ENCODE measurements at regions not wholly inside any gene's neighbourhood (a gene's known extent, or its start where the extent isn't known, plus 50 kb on each side); places are given as distances from the start of the nearest gene placed in this dataset.

DNA sequence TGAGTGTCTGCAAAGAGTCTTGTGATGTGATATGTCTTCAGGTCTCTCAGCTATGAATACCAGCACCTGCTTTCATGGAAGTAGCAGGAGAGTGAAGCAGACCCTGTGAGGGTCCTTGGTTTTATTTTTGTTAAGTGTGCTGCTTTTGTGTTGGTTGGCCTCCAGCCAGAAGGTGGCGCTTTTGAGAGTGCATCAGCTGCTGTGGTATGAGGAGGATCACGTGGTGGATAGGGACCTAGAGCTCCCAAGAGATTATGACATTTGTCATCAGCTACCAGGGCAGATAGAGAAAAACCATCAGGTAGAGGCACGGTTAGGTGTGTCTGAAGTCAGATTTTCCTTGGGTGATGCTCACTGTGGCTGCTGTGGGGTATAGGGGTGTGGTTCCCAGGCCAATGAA, 1232.1 kb downstream of the MRPL39 start:
- no peaks in the 10 kb centered on the region for H3K4me1 ChIP-seq (ENCODE audit: low read length)
- no peaks in the 10 kb centered on the region for H3K27me3 ChIP-seq (ENCODE audit: low read depth, low read length)
- TF ChIP-seq EZH2phosphoT487 (IDR thresholded peaks at IDR 0.05; ENCODE audit: low read depth) = no peak
- TF ChIP-seq, protein P1, sequence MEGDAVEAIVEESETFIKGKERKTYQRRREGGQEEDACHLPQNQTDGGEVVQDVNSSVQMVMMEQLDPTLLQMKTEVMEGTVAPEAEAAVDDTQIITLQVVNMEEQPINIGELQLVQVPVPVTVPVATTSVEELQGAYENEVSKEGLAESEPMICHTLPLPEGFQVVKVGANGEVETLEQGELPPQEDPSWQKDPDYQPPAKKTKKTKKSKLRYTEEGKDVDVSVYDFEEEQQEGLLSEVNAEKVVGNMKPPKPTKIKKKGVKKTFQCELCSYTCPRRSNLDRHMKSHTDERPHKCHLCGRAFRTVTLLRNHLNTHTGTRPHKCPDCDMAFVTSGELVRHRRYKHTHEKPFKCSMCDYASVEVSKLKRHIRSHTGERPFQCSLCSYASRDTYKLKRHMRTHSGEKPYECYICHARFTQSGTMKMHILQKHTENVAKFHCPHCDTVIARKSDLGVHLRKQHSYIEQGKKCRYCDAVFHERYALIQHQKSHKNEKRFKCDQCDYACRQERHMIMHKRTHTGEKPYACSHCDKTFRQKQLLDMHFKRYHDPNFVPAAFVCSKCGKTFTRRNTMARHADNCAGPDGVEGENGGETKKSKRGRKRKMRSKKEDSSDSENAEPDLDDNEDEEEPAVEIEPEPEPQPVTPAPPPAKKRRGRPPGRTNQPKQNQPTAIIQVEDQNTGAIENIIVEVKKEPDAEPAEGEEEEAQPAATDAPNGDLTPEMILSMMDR (IDR thresholded peaks at IDR 0.05; ENCODE audit: low read depth, low read length) = no peak; the same call in 1 of the 2 replicates

GRCh38 chr21:24372506-24372905, 1234.8 kb downstream of the MRPL39 start:
- H3K9ac ChIP-seq (ENCODE audit: low read length) = no peak overlapping the region
- H3K79me2 ChIP-seq (ENCODE audit: low read length) = no peaks in the 10 kb centered on the region

More for the DNA sequence above, 1232.1 kb downstream of the MRPL39 start:
- Histone ChIP-seq H3K9me3 (ENCODE audit: insufficient read depth, low read length) (no peaks in the 10 kb centered on the region), H3K9ac (ENCODE audit: low read length) (no peak overlapping the region), H4K20me1 (ENCODE audit: insufficient read depth, low read length) (no peaks in the 10 kb centered on the region), H3K4me3 (ENCODE audit: low read length) (no peak overlapping the region), H3K4me2 (ENCODE audit: low read length) (no peak overlapping the region), H3K79me2 (ENCODE audit: low read length) (no peaks in the 10 kb centered on the region), H3K27ac (ENCODE audit: low read length) (no peak overlapping the region), H3K36me3 (replicated peaks; ENCODE audit: low read depth, low read length) (no peaks in the 10 kb centered on the region), H2AFZ (ENCODE audit: low read depth, low read length) (no peak overlapping the region)

GRCh38 chr21:24369746-24370145, 1237.5 kb downstream of the MRPL39 start:
- no peaks in the 10 kb centered on the region for H3K36me3 ChIP-seq (replicated peaks; ENCODE audit: low read depth, low read length)
- TF ChIP-seq, protein P1 (IDR thresholded peaks at IDR 0.05; ENCODE audit: low read depth, low read length) = no peak
- no peak for TF ChIP-seq EZH2phosphoT487 (IDR thresholded peaks at IDR 0.05; ENCODE audit: low read depth)
- no peaks in the 10 kb centered on the region for H3K4me1 ChIP-seq (ENCODE audit: low read length)
- H3K27me3 ChIP-seq (ENCODE audit: low read depth, low read length) = no peaks in the 10 kb centered on the region
- H3K9me3 ChIP-seq (ENCODE audit: insufficient read depth, low read length) = no peaks in the 10 kb centered on the region
- H4K20me1 ChIP-seq (ENCODE audit: insufficient read depth, low read length) = no peaks in the 10 kb centered on the region
- no peaks in the 10 kb centered on the region for H3K79me2 ChIP-seq (ENCODE audit: low read length)
- no peak overlapping the region for H3K4me2 ChIP-seq (ENCODE audit: low read length)
- no peak overlapping the region for H2AFZ ChIP-seq (ENCODE audit: low read depth, low read length)
- no peak overlapping the region for H3K9ac ChIP-seq (ENCODE audit: low read length)
- no peak overlapping the region for H3K27ac ChIP-seq (ENCODE audit: low read length)
- H3K4me3 ChIP-seq (ENCODE audit: low read length) = no peak overlapping the region

More at GRCh38 chr21:24372506-24372905, 1234.8 kb downstream of the MRPL39 start:
- TF ChIP-seq EZH2phosphoT487 (IDR thresholded peaks at IDR 0.05; ENCODE audit: low read depth) = no peak
- H3K9me3 ChIP-seq (ENCODE audit: insufficient read depth, low read length) = no peaks in the 10 kb centered on the region
- no peaks in the 10 kb centered on the region for H3K36me3 ChIP-seq (replicated peaks; ENCODE audit: low read depth, low read length)
- no peak overlapping the region for H3K27ac ChIP-seq (ENCODE audit: low read length)
- no peak overlapping the region for H3K4me3 ChIP-seq (ENCODE audit: low read length)
- H3K27me3 ChIP-seq (ENCODE audit: low read depth, low read length) = no peaks in the 10 kb centered on the region
- H3K4me1 ChIP-seq (ENCODE audit: low read length) = no peaks in the 10 kb centered on the region
- no peak overlapping the region for H2AFZ ChIP-seq (ENCODE audit: low read depth, low read length)
- no peak overlapping the region for H3K4me2 ChIP-seq (ENCODE audit: low read length)
- no peaks in the 10 kb centered on the region for H4K20me1 ChIP-seq (ENCODE audit: insufficient read depth, low read length)

GRCh38 chr21:24369278-24369677, 1238.0 kb downstream of the MRPL39 start:
- Histone ChIP-seq H3K9ac (ENCODE audit: low read length) (no peak overlapping the region), H3K27me3 (ENCODE audit: low read depth, low read length) (no peaks in the 10 kb centered on the region), H3K4me1 (ENCODE audit: low read length) (no peaks in the 10 kb centered on the region), H3K9me3 (ENCODE audit: insufficient read depth, low read length) (no peaks in the 10 kb centered on the region), H3K4me2 (ENCODE audit: low read length) (no peak overlapping the region), H4K20me1 (ENCODE audit: insufficient read depth, low read length) (no peaks in the 10 kb centered on the region), H3K79me2 (ENCODE audit: low read length) (no peaks in the 10 kb centered on the region), H3K4me3 (ENCODE audit: low read length) (no peak overlapping the region), H3K27ac (ENCODE audit: low read length) (no peak overlapping the region), H3K36me3 (replicated peaks; ENCODE audit: low read depth, low read length) (no peaks in the 10 kb centered on the region), H2AFZ (ENCODE audit: low read depth, low read length) (no peak overlapping the region)
- no peak for TF ChIP-seq EZH2phosphoT487 (IDR thresholded peaks at IDR 0.05; ENCODE audit: low read depth)
- TF ChIP-seq, protein P1 (IDR thresholded peaks at IDR 0.05; ENCODE audit: low read depth, low read length) = no peak

- H3K4me3 ChIP-seq (ENCODE audit: low read length) = no peak overlapping the region
- H3K79me2 ChIP-seq (ENCODE audit: low read length) = no peaks in the 10 kb centered on the region
- H3K4me2 ChIP-seq (ENCODE audit: low read length) = no peak overlapping the region
- H4K20me1 ChIP-seq (ENCODE audit: insufficient read depth, low read length) = no peaks in the 10 kb centered on the region
- no peak overlapping the region for H2AFZ ChIP-seq (ENCODE audit: low read depth, low read length)
- H3K27ac ChIP-seq (ENCODE audit: low read length) = no peak overlapping the region
- no peaks in the 10 kb centered on the region for H3K9me3 ChIP-seq (ENCODE audit: insufficient read depth, low read length)
- H3K4me1 ChIP-seq (ENCODE audit: low read length) = no peaks in the 10 kb centered on the region
- H3K36me3 ChIP-seq (replicated peaks; ENCODE audit: low read depth, low read length) = no peaks in the 10 kb centered on the region
- no peak overlapping the region for H3K9ac ChIP-seq (ENCODE audit: low read length)
- no peaks in the 10 kb centered on the region for H3K27me3 ChIP-seq (ENCODE audit: low read depth, low read length)
- TF ChIP-seq, protein P1 (IDR thresholded peaks at IDR 0.05; ENCODE audit: low read depth, low read length) = no peak
- TF ChIP-seq EZH2phosphoT487 (IDR thresholded peaks at IDR 0.05; ENCODE audit: low read depth) = no peak
Observed at GRCh38 chr21:24367936-24368335, 1239.3 kb downstream of the MRPL39 start.

All from OCI-LY3 (cell line).